ENCODE measurements at regions not wholly inside any gene's neighbourhood (a gene's known extent, or its start where the extent isn't known, plus 50 kb on each side); places are given as distances from the start of the nearest gene placed in this dataset.

DNA sequence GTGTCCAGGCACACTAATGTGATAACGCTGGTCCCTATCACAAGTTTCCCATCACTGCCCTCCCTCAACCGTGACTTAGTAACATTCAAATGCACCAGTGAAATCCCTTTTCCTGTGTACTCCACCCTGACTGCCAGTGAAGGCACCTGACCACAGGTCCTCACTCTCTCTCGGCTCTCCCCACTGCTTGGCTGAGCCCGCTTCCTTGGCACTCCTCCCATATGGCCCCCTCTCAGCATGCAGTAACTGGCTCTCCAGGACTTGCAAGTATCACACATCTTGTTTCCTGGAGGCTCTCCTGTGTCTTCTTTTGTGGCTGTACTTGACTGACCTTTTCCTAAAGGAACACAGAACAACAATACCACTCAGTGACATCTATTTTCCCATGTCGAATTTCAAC, 292.0 kb upstream of the ZNF608 start:
- TF ChIP-seq, protein P1, sequence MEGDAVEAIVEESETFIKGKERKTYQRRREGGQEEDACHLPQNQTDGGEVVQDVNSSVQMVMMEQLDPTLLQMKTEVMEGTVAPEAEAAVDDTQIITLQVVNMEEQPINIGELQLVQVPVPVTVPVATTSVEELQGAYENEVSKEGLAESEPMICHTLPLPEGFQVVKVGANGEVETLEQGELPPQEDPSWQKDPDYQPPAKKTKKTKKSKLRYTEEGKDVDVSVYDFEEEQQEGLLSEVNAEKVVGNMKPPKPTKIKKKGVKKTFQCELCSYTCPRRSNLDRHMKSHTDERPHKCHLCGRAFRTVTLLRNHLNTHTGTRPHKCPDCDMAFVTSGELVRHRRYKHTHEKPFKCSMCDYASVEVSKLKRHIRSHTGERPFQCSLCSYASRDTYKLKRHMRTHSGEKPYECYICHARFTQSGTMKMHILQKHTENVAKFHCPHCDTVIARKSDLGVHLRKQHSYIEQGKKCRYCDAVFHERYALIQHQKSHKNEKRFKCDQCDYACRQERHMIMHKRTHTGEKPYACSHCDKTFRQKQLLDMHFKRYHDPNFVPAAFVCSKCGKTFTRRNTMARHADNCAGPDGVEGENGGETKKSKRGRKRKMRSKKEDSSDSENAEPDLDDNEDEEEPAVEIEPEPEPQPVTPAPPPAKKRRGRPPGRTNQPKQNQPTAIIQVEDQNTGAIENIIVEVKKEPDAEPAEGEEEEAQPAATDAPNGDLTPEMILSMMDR (IDR thresholded peaks at IDR 0.05; ENCODE audit: control insufficient read depth, extremely low read depth, insufficient read depth), result no peak
- DNase-seq (ENCODE audit: low read depth), result no peak
- no peak overlapping the region for H3K4me3 ChIP-seq (ENCODE audit: low read depth, low read length)

DNA sequence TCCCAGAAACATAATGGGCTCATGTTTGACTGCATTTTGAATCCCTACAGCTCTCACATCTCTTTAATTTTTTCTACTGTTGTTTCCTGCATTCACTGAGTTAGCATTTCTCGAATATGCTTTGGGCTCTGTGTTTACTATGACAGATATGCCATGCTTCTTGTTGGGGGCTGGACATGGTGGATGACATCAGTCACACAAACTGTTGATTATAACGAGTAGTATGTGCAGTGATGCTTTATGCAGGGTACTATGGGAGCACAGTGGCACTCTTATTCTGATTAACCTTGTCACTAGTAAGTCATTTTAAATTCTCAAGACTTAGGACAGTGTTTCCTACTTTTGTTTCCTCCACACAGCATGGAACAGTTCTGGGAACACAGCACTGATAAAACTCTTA, 295.4 kb upstream of the ZNF608 start:
- TF ChIP-seq, protein P1 (IDR thresholded peaks at IDR 0.05; ENCODE audit: control insufficient read depth, extremely low read depth, insufficient read depth), result no peak
- DNase-seq (ENCODE audit: low read depth), result no peak

DNA sequence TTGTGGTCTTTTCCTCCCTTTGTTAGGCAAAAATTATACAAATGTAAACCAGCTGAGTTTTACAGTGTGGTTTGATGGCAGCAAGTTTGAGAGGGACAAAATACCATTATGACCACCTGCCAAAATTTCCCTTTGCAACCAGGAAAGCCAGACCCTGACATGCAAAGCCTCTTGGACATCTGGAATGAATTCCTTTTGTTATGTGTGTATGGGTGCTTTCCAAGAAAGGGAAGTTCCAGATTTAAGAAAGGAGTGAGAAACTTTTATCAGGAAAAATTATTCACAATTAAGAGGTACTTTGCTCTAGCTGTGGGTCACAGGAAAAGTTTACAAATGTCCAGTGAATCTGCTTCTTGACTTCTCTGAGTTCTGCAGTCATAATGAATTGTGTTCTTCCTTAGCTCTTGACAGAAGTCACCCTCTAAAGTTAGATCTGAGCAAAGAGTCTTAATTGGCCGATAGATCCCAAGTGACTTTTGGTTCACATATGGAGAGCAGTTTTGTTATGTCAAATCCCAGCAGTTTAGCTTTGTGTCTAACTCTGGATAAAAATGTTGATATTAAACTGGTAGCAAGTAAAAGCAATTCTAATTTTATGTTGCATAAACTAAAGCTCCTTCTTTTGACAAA, 295.9 kb upstream of the ZNF608 start:
- no peak for DNase-seq (ENCODE audit: low read depth)
- TF ChIP-seq, protein P1 (IDR thresholded peaks at IDR 0.05; ENCODE audit: control insufficient read depth, extremely low read depth, insufficient read depth), result no peak
- H3K4me3 ChIP-seq (ENCODE audit: low read depth, low read length), result no peak overlapping the region

More for the DNA sequence above, 295.4 kb upstream of the ZNF608 start:
- H3K4me3 ChIP-seq (ENCODE audit: low read depth, low read length), result no peak overlapping the region

DNA sequence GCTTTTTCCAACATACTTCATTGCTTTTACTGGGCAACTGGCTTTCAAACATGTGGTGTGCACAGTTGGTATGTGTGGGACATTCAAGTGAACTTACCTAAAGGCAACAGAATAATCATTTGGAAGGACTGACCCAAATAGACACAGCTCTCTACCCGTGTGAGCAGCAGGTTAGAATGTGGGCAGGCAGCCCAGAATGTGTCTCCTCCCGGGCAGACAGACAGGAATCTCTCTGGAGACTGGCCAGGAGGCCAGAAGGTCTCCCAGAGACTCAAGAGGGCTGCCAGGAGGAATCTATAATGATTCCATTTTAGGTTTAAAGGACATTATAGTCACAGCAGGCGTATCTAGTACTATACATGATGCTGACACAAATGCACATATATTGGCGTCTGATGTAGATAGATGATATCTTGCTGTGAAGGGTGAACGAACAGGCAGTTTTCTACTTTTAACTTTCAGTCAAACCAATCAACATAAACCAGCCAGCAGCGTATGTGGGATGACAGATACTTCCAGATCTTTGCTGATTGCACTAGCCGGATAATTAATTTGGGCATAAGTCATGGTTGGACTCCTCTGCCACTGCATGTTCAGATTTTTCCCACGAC, 297.4 kb upstream of the ZNF608 start:
- TF ChIP-seq, protein P1 (IDR thresholded peaks at IDR 0.05; ENCODE audit: control insufficient read depth, extremely low read depth, insufficient read depth), result no peak
- DNase-seq (ENCODE audit: low read depth), result peak; percentile 86
- H3K4me3 ChIP-seq (ENCODE audit: low read depth, low read length), result no peak overlapping the region

DNA sequence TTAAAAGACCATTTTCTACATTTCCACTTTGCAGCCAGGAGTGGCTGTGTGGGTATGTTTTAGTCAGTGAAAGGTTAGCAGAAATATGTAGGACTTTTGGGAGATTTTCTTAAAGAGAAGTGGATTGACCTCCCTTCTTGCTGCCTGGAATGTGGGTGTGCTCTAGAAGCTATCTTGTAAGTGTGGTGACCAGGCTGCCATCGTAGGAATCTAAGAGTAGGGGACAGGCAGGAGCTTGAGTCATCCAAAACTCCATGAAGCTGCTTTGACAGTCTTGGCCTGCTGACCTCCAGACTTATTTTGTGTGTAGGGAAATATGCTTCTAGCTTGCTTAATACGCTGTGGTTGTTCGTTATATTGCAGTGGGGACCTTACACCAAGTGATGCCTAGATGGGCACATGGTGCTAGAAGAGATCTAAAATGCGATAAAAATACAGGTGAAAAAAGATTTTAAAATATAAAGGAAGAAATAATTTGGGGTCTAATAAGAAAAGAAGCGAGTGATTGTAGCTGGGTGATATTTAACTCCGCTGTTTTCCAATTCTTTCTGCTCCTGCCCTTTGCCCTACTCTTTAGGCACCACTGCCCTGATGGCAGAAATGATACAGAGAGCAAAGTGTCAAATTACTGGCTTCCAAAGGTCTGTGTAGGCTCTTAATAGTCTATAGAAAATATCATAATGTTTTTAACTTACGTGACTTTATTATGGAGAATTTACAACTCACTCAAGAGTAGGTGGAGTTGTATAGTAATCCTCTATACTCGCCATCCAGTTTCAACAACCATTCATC, 298.2 kb upstream of the ZNF608 start:
- no peak for DNase-seq (ENCODE audit: low read depth)
- H3K4me3 ChIP-seq (ENCODE audit: low read depth, low read length), result no peak overlapping the region
- TF ChIP-seq, protein P1 (IDR thresholded peaks at IDR 0.05; ENCODE audit: control insufficient read depth, extremely low read depth, insufficient read depth), result no peak

DNA sequence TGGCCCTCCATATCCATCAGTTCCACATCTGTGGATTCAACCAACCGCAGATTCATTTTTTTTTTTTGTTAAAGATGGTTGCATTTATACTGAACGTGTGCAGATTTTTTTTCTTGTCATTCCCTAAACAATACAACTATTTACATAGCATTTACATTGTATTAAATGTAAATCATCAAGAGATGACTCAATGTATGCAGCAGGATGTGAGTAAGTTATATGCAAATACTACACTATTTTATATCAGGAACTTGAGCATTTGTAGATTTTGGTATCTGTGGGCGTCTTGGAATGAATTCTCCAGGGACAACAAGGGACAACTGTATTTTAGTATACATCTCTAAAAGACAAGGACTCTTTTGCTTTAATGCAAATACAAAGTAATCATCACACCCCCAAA, 299.2 kb upstream of the ZNF608 start:
- H3K4me3 ChIP-seq (ENCODE audit: low read depth, low read length), result no peak overlapping the region
- no peak for DNase-seq (ENCODE audit: low read depth)
- TF ChIP-seq, protein P1 (IDR thresholded peaks at IDR 0.05; ENCODE audit: control insufficient read depth, extremely low read depth, insufficient read depth), result no peak

Data from LNCaP clone FGC (cell line).